Hematopoietic multipotent progenitor cell treated with erythropoietin and hydrocortisone succinate and interleukin-3 and kit ligand, for 4 days (in vitro differentiated cells): ENCODE measurements at regions not wholly inside any gene's neighbourhood (a gene's known extent, or its start where the extent isn't known, plus 50 kb on each side); places are given as distances from the start of the nearest gene placed in this dataset.

ENCODE experiments used
- DNase-seq: peaks from one replicate; pipeline ENCODE4 v3.0.0-alpha.2; 2015

DNA sequence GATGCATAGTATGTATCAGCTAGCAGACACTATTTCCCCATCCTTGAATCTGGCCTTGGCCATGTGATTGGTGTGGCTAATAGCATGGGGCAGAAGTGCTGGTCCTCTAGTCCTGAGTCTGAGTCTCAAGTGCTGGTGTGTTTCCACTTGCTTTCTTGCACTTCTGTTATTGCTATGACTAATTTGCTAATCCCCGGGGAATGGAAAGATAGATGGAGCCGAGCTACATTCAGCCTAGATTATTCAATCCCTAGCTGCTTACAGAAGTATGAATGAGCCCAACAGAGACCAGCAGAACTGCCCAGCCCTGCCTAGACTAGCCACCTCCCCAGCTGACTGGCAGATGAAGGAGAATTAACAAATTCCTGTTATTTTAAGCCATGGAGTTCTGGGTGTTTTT lies 53.2 kb upstream of the SYPL1 start:
- DNase-seq: no peak

GRCh38 chr7:106163257-106163656 lies 51.1 kb upstream of the SYPL1 start:
- no peak for DNase-seq
